HL-60 (cell line): ENCODE measurements at regions not wholly inside any gene's neighbourhood (a gene's known extent, or its start where the extent isn't known, plus 50 kb on each side); places are given as distances from the start of the nearest gene placed in this dataset.

Experiments
- DNase-seq, 2 experiments: peaks; one replicate each; pipeline ENCODE4 v3.0.0-alpha.2; 2010 to 2020; ENCODE audit warnings: low read depth in 1 of 2, low spot score in 1 of 2
- H3K27ac ChIP-seq: fragments of 250-450 bp; sonication (Bioruptor Pico); replicated peaks from 2 replicates; pipeline ENCODE4 v1.5.1; 2020; ENCODE audit warnings: mild to moderate bottlenecking, moderate library complexity
- H3K27me3 ChIP-seq: fragments of 250-450 bp; sonication (Bioruptor Pico); 2 replicates; pipeline ENCODE4 v1.5.1; 2021; ENCODE audit warnings: mild to moderate bottlenecking, moderate library complexity; ENCODE audit not compliant: insufficient read depth, poor library complexity, severe bottlenecking
- H3K4me3 ChIP-seq: replicated peaks from 2 replicates; pipeline ENCODE4 v1.5.1; 2011; ENCODE audit warnings: mild to moderate bottlenecking, control low read depth, low read length; ENCODE audit not compliant: insufficient read depth
- CTCF ChIP-seq: IDR thresholded peaks from one replicate; pipeline ENCODE4 v1.5.1; 2011; ENCODE audit warnings: low read length, control low read depth, inconsistent platforms; ENCODE audit not compliant: insufficient read depth
- GABPA ChIP-seq: IDR thresholded peaks from 2 replicates; pipeline ENCODE4 v1.6.1; 2012; ENCODE audit warnings: low read depth
- POLR2AphosphoS5 ChIP-seq: IDR thresholded peaks from 2 replicates; pipeline ENCODE4 v1.6.1; 2012; ENCODE audit warnings: low read depth
- REST ChIP-seq: IDR thresholded peaks from 2 replicates; pipeline ENCODE4 v1.6.1; 2012; ENCODE audit warnings: low read depth; ENCODE audit not compliant: insufficient replicate concordance
- SPI1 ChIP-seq: IDR thresholded peaks from 2 replicates; pipeline ENCODE4 v1.6.1; 2012; ENCODE audit warnings: low read depth, mild to moderate bottlenecking, borderline replicate concordance

GRCh38 chr6:40856271-40856670, 182.8 kb downstream of the UNC5CL start:
- Histone ChIP-seq H3K4me3 (no peak overlapping the region), H3K27me3 (no peaks in the 10 kb centered on the region), H3K27ac (no peak overlapping the region)
- DNase-seq: no peak
- TF ChIP-seq CTCF (no peak), SPI1 (no peak), REST (no peak), POLR2AphosphoS5 (no peak), GABPA (no peak)

GRCh38 chr6:40855168-40855880, 183.7 kb downstream of the UNC5CL start:
- Histone ChIP-seq H3K27me3 (no peaks in the 10 kb centered on the region), H3K27ac (no peak overlapping the region), H3K4me3 (no peak overlapping the region)
- no peak for DNase-seq
- TF ChIP-seq POLR2AphosphoS5 (no peak), REST (peak; percentile 17)

GRCh38 chr6:40854592-40854991, 184.4 kb downstream of the UNC5CL start:
- H3K4me3 ChIP-seq: no peak overlapping the region
- TF ChIP-seq CTCF: no peak
- TF ChIP-seq GABPA: no peak
- DNase-seq: no peak

GRCh38 chr6:40852779-40853373, 186.1 kb downstream of the UNC5CL start:
- peak; percentile 14 to 68 for DNase-seq
- TF ChIP-seq GABPA (no peak), POLR2AphosphoS5 (no peak), CTCF (peak; percentile 5)
- Histone ChIP-seq H3K27me3 (no peaks in the 10 kb centered on the region), H3K27ac (peak overlapping the region; percentile 50), H3K4me3 (no peak overlapping the region)

More at GRCh38 chr6:40854592-40854991, 184.4 kb downstream of the UNC5CL start:
- Histone ChIP-seq H3K27ac (no peak overlapping the region), H3K27me3 (no peaks in the 10 kb centered on the region)
